SIG-M5 (cell line): ENCODE measurements at regions not wholly inside any gene's neighbourhood (a gene's known extent, or its start where the extent isn't known, plus 50 kb on each side); places are given as distances from the start of the nearest gene placed in this dataset.
"Not testable (repeated sequence)": the region's sequence is repeated elsewhere in the genome, so short reads cannot be mapped to it uniquely, and the experiment has no call there.

Experiments
- DNase-seq: peaks from one replicate; lab custom pipeline; 2025; lab: John Stamatoyannopoulos, UW

GRCh38 chr16:55072976-55073375 lies 142.3 kb downstream of the IRX5 start:
- DNase-seq, result no peak

GRCh38 chr16:55073830-55074229 lies 143.2 kb downstream of the IRX5 start:
- no peak for DNase-seq

GRCh38 chr16:55075208-55075607 lies 144.5 kb downstream of the IRX5 start:
- not testable (repeated sequence) for DNase-seq

GRCh38 chr16:55076053-55076452 lies 145.4 kb downstream of the IRX5 start:
- DNase-seq, result no peak

DNA sequence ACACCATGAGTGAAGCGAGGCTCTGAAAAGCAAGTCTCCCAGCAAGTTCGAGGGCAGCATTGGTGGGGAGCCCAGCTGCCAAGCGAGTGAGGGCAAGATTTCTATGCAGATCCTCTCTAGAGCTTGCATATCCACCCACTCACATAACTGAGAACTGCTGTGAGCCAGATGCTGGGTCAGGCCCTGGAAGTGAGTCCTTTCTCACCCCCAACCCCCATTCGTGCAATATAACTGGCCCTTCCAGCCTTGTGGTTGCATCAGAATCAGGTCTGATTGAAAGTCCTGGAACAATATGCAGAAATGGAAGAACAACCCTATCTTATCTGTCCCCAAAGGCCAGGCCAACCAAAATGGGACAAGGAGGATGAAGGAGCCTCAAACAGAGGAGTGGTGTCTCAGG lies 146.6 kb downstream of the IRX5 start:
- no peak for DNase-seq

GRCh38 chr16:55078153-55078552 lies 147.5 kb downstream of the IRX5 start:
- DNase-seq, result no peak

DNA sequence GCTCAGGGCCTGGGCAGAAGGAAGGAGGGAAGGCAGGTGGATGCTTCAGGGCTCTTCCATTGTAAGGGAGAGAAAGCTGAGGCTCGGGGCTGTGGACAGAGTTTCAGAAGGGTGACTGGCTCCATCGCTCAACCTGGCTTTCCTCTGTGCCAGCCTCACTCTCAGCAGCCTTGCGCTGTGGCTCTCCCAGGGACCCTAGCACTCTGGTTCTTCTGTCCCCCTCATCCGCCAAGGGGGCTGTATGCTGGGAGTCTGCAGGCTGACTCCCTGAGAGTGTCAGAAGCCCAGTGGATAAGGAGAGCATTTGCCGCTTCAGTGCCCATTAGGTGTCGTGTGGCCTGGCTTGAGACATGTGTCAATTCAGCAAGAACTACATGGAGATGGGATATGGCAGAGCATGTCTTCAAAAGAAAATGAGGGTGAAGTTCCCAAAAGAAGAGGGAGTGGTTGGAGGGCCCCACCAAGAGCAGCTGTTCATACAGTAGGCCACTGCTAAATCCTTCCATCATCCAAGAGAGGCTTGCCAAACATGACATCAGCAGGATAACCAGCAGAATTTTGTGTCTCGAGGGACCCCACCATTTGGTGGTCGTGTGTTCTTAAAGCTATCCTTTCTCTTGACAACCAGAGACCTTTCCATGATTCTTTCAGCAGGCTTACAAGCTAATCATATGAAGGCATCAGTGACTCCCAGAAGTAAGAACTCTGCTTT lies 148.2 kb downstream of the IRX5 start:
- DNase-seq, result no peak

DNA sequence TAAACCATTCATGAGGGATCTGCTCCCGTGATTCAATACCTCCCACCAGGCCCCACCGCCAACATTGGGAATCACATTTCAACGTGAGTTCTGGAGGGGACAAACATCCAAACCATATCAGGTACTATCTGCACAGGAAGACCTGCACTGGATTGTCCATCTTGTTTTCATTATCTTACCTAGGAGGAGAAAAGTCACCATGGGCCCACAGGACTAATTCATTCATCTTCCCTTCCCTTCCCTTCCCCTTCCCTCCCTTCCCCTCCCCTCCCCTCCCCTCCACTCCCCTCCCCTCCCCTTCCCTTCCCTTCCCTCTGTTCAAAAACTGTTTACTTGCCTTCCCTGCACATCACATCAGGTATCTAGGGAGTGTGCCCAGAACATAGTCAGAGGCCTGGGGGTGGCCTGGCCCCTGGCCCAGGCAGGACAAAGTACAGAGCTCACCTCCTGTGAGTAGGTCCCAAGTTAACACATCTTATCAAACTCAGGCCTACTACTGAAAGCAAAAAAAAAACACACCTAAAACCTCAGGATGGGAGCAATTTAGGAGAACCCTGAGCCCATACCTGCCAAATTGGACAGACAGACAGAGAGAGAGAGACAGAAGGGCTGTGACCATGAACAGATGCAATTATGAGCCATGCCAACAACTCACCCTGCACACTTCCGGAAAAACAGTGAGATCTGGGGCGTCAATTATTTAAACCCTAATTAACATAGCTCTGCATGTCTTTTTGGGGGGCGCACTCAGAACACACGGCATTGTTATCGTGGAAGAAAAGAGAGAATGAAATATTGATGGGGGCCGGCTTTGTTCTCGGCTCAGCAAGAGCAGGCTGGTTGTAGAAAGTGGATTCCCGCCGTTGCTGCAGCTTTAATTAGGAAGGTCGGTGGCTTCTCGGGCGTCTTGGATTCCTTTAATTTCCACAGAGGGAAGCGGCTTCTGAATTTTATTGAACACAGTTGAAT lies 151.2 kb downstream of the IRX5 start:
- DNase-seq, result no peak

GRCh38 chr16:55082591-55082976 lies 151.9 kb downstream of the IRX5 start:
- DNase-seq, result no peak

GRCh38 chr16:55083052-55083451 lies 152.4 kb downstream of the IRX5 start:
- no peak for DNase-seq

DNA sequence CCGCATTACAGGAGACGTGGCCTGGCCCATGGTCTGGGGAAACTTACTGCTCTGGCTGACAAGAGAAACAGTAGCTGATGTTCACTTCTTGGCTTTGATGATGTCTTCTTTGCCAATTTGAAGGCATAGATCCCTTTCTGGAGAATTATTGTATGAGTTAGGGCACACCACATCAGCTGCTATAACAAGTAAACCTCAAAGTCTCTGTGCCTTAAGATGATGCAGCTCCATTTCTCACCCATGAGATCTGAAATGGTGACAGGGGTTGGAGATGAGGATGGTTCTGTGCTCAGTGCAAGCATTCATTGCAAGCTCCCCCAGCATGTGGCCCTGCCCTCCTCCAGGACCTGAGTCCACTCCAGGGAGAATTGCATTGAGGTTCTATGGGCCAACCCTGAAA lies 157.4 kb downstream of the IRX5 start:
- no peak for DNase-seq

DNA sequence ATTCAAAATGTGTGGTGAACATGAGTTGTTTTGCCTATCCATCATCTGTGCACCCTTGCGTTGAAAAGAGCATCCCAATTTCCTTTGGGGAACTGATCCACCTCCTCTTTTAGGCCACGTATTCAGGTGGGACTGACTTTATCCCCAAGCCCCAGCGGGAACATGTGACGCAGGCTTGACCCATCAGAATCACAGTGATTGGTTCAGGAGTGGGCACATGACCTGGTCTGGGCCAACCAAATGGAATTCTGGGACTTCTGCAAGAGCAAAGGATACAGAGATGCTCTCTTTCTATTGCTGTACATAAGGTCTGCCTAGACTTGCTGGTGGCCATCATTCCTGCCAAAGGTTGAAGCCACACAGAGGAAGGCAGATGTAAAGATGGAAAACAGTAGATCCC lies 158.9 kb downstream of the IRX5 start:
- DNase-seq, result no peak

DNA sequence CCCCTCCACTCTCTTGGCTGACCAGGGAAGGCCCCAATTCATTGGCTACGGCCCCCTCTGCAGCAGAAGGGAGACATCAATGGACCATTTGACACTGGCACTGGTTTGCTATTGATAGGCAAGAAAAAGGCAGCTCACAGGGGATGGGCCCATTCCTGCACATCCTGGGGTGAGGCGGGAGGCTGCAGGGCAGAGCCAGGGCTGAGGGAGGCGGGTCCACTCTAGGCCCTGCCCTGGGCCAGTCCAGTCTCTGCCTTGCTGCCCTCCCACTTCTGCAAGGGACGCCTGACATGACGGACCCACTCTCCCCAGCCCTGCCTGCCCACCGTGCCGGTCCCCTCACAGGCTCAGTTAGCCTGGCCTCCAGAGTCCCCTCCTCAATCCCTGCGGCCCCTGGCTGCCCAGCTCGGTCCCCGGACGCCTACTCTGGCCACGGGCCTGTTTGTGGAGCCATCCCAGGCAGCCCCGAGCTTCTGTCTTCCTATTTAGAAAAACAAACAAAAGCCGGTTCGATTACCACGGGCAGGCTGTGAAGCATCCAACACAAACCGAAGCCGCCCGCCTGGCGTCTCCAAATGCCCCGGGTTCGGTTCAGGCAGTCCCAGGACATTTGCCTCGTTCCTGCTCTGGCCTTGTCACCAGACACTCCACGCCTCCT lies 160.7 kb downstream of the IRX5 start:
- no peak for DNase-seq

DNA sequence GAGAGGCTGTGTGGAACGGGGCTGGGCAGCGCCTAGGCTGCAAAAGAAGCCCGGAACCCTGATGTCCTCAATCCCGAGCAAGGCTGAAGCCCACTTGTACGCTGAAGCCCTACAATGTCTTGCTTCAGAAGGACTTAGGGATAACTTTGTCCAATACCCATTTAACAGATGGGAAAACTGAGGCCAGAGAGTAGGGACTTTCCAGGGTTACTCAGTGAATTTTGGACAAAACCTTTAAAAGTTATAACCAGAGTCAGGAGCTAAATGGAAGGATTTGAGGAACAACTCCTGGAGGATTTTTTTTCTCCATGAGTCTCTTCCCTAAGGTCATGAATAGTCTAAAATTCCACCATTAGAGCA lies 161.2 kb downstream of the IRX5 start:
- DNase-seq, result no peak

DNA sequence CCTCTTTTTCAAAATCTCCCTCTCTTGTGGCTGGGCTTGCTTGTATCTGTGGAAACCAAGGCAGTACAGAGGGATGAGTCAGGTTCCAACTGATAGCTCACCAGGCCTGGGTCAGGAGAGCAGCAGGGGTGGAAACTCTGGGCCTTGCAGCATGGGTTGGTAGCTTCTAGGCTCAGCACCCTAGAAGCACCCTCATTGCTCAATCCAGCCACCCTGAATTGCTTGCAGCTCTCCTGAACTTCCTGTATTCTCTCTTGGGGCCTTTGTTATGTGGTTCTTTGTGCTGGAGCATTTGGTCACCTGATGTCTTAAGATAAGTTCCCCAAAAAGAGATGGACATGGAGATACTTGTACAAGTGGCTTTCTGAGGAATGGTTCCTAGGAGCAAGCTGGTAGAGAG lies 169.4 kb downstream of the IRX5 start:
- DNase-seq, result peak; percentile 75

DNA sequence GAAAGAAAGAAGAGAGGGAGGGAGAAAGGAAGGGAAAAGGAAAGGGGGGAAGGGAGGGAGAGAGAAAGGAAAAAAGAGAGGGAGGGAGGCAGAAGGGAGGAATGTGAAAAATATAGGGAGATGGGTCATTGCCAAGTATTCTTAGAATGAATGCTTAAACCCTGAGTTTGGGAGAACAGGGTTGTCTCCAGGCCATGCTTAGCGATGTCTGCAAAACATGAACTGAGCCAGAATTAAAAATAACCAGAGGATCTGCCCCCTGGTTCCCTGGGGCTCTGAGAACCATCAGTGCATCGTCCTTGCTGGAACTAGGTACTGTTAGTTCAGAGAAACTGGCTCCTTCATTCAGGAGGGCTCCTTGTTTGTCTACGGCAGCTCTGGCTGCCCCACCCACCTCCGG lies 170.4 kb downstream of the IRX5 start:
- no peak for DNase-seq

DNA sequence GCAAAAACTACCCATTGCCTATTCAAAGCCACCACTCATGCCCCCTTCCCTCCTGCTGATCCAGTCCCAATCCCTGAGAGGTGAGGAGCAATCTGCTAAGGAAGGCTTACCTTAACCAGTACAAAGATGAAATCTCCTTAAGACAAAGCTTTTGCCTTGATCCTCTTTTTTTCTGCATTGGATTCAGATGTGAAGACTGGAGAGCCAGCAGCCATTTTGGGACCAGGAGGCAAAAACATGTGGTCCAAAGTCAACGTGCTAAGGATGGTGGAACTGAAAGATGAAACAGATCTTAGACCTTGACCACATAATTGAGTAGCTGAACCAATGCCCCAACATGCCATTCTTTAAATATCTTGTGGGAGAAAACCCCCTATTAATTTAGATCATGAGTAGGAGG lies 171.4 kb downstream of the IRX5 start:
- no peak for DNase-seq

DNA sequence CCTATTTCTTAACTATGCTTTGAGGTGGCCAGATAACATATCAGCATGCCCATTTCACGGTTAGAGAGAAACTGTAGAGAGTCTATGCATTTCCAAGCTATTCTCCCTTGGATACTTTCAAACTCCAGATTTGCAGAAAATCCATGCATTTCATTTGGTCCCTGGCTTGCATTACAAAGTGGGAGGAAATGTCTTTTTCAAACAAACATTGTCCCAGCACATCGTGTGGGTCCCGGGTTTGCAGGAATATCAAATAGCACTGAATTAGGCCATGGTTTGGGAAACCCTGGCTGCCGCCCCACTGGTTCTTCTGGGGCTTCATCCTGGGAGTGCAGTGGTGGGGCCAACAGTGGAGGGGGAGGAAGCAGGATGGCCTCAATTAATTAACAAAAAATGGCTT lies 171.9 kb downstream of the IRX5 start:
- no peak for DNase-seq

- no peak for DNase-seq
Observed at GRCh38 chr16:55107851-55108250, 177.2 kb downstream of the IRX5 start.

GRCh38 chr16:55113210-55113609 lies 182.5 kb downstream of the IRX5 start:
- DNase-seq, result no peak

- DNase-seq, result no peak
Observed at GRCh38 chr16:55115506-55115905, 184.8 kb downstream of the IRX5 start.

- no peak for DNase-seq
Observed at GRCh38 chr16:55116165-55116920, 185.7 kb downstream of the IRX5 start.
